Right lobe of liver (tissue), 4 donors: ENCODE measurements at regions not wholly inside any gene's neighbourhood (a gene's known extent, or its start where the extent isn't known, plus 50 kb on each side); places are given as distances from the start of the nearest gene placed in this dataset.

Source experiments
- POLR2A ChIP-seq: fragments of 450-650 bp; IDR thresholded peaks from one replicate; pipeline ENCODE4 v1.6.1; 2017; ENCODE audit warnings: antibody characterized with exemption, mild to moderate bottlenecking
- TF ChIP-seq, protein P1 (sequence below), 4 donors: fragments of 200-600 bp in 3 of 4; fragments of 450-650 bp in 1 of 4; IDR thresholded peaks; one replicate each; pipeline versions ENCODE4 v1.5.1 to v1.8.0; 2016 to 2022; ENCODE audit warnings: antibody characterized with exemption in 4 of 4, mild to moderate bottlenecking in 2 of 4
- donor health status: DM: no; HTN: no; CAD: no.
- donor health status: DM: no; HTN: no; CAD: no.
- donor health status: DM: no; HTN: yes; CAD: no.

DNA sequence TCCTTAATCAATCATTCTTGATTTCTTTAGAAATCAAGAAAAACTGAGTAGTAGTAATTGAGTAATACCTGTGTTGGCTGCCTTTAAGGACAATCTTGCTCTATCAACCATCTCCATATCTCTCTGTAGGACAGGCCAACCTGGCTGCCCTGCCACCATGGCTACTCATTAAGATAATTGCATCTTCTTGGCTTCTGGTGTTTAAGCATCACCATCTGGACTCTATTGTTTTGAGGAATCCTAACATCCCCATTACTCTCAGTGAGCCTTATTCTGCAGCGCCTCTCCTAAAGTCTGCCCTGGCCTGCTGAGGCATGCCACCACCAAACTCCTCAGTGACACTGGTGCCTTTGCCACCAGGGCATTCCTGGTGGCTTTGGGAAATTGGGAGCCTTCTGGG lies 442.6 kb upstream of the ZNF507 start:
- TF ChIP-seq, protein P1, sequence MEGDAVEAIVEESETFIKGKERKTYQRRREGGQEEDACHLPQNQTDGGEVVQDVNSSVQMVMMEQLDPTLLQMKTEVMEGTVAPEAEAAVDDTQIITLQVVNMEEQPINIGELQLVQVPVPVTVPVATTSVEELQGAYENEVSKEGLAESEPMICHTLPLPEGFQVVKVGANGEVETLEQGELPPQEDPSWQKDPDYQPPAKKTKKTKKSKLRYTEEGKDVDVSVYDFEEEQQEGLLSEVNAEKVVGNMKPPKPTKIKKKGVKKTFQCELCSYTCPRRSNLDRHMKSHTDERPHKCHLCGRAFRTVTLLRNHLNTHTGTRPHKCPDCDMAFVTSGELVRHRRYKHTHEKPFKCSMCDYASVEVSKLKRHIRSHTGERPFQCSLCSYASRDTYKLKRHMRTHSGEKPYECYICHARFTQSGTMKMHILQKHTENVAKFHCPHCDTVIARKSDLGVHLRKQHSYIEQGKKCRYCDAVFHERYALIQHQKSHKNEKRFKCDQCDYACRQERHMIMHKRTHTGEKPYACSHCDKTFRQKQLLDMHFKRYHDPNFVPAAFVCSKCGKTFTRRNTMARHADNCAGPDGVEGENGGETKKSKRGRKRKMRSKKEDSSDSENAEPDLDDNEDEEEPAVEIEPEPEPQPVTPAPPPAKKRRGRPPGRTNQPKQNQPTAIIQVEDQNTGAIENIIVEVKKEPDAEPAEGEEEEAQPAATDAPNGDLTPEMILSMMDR (IDR thresholded peaks at IDR 0.05) = no peak
- TF ChIP-seq POLR2A = no peak
